ENCODE measurements at regions not wholly inside any gene's neighbourhood (a gene's known extent, or its start where the extent isn't known, plus 50 kb on each side); places are given as distances from the start of the nearest gene placed in this dataset.

DNA sequence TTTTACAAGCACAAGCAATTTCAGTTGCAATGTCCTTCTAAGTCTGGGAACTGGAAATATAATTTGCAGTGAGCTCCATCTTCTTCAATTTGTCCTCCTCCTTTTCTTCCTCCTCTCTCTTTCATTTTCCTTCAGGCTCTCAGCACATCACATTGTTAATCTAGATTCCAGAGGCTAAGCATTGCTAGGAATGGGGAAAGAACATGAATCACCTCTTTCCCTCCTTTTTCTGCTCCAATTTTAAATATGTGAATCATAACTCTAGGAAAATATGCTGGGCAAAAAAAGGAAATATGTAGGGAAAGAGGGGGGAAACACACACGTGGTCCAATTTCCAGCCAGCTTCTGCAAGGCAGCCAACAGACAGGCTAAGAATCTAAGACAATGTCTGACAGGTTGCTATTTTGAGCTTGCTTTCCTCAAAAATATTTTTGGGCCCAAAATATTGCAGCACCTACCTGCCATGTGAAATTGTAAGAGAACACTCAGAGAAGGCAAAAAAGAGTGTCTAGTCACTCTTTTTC is 72.7 kb upstream of the NUPR2 start:
- TF ChIP-seq, protein P1, sequence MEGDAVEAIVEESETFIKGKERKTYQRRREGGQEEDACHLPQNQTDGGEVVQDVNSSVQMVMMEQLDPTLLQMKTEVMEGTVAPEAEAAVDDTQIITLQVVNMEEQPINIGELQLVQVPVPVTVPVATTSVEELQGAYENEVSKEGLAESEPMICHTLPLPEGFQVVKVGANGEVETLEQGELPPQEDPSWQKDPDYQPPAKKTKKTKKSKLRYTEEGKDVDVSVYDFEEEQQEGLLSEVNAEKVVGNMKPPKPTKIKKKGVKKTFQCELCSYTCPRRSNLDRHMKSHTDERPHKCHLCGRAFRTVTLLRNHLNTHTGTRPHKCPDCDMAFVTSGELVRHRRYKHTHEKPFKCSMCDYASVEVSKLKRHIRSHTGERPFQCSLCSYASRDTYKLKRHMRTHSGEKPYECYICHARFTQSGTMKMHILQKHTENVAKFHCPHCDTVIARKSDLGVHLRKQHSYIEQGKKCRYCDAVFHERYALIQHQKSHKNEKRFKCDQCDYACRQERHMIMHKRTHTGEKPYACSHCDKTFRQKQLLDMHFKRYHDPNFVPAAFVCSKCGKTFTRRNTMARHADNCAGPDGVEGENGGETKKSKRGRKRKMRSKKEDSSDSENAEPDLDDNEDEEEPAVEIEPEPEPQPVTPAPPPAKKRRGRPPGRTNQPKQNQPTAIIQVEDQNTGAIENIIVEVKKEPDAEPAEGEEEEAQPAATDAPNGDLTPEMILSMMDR (IDR thresholded peaks at IDR 0.05; ENCODE audit: control insufficient read depth, extremely low read depth, insufficient read depth), result no peak

DNA sequence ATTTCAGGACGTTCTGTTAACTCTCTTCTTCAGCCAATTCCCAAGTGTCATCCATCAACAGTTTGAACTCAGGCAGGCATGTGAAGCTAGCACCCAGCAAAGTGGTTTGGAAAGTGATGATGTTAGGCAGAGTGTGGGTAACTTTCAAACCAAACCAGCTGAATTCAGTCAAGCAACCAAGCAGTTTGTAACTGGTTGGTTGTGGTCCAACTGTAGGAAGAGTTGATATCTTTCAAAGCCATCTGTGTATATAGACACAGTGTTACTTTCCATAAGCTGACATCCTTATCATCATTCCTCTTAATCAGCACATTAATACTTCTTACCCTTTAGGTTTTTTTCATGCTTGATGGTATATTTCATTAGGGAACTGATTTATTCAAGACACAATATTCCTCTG is 72.2 kb upstream of the NUPR2 start:
- no peak overlapping the region for H3K4me3 ChIP-seq (ENCODE audit: low read depth, low read length)
- DNase-seq (ENCODE audit: low read depth), result no peak
- TF ChIP-seq, protein P1 (IDR thresholded peaks at IDR 0.05; ENCODE audit: control insufficient read depth, extremely low read depth, insufficient read depth), result no peak

More for the DNA sequence above, 72.7 kb upstream of the NUPR2 start:
- DNase-seq (ENCODE audit: low read depth), result no peak
- H3K4me3 ChIP-seq (ENCODE audit: low read depth, low read length), result no peak overlapping the region

DNA sequence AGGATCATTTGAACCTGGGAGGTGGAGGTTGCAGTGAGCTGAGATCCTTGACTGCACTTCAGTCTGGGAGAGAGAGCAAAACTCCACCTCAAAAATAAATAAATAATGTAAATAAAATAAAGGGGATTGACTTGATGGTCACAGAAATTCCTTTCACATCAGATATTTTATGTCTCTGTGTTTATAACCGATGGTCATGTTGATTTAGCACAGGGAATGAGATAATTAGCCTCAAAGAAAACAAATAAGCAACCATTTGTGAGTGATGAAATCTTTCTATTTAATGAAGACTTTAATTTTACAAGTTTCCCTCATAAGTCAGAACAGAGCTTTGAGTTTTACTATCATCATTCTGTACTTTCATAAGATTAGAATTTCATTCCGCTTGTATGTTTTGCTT is 64.8 kb upstream of the NUPR2 start:
- TF ChIP-seq, protein P1 (IDR thresholded peaks at IDR 0.05; ENCODE audit: control insufficient read depth, extremely low read depth, insufficient read depth), result no peak
- no peak for DNase-seq (ENCODE audit: low read depth)
- H3K4me3 ChIP-seq (ENCODE audit: low read depth, low read length), result no peak overlapping the region

DNA sequence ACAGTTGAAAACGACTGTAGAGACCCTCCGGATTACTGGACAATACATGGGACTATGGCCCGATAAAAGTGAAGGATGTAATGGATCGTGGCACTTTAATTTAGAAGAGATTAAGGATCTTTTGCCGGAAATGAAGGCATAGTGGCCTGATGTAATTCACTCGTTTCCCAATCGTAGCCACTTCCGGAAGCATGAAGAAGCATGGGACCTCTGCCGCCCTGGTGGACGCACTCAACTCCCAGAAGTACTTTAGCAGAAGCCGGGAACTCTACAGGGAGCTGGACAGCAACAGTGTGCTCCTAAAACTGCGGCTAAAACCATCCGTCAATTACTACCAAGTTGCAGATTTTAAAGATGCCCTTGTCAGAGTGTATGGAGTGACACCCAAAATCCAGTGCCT is 59.6 kb upstream of the NUPR2 start:
- no peak for DNase-seq (ENCODE audit: low read depth)
- TF ChIP-seq, protein P1 (IDR thresholded peaks at IDR 0.05; ENCODE audit: control insufficient read depth, extremely low read depth, insufficient read depth), result no peak
- no peak overlapping the region for H3K4me3 ChIP-seq (ENCODE audit: low read depth, low read length)

DNA sequence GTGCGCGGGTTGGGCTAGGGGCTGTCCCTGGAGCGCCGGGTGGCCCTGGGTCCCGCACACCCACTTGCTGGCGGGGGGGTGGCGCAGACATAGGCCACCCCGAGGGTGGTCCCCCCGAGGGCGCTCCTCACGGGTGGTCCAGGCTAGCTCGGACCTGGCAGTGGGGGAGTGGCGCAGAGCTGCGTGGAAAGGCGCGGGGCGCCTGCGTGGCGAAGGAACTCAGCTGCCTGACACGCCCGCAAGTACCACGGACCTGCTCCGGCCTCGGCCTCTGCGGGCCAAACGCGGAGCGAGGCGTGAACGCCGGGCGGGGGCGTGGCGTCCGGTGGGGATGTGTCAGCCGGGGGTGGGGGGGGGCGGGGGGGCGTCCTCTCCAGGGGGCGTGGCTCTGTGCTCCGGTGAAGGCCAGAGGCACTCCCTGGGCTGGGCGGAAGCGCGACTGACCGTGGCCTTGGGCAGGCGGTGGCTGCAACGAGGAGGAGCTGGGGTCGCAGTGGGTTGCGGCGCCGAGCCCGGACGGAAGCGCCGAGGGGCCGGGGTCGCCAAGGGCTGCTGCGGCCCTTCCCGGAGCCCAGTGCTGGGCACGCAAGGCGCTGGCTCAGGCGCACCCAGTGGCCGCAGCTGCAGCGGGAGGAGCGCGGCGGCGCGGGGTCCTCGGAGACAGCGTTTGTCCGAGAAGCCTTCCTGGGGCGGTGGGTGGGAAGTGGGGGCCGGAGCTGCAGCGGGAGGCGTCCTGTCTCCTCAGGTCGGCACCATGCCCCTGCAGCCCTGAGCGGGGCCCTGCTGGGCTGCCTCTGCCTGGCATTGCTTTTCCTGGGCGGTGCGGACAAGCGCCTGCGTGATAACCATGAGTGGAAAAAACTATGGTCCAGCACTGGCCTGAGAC is 58.9 kb upstream of the NUPR2 start:
- TF ChIP-seq, protein P1 (IDR thresholded peaks at IDR 0.05; ENCODE audit: control insufficient read depth, extremely low read depth, insufficient read depth), result no peak
- DNase-seq (ENCODE audit: low read depth), result no peak
- no peak overlapping the region for H3K4me3 ChIP-seq (ENCODE audit: low read depth, low read length)

DNA sequence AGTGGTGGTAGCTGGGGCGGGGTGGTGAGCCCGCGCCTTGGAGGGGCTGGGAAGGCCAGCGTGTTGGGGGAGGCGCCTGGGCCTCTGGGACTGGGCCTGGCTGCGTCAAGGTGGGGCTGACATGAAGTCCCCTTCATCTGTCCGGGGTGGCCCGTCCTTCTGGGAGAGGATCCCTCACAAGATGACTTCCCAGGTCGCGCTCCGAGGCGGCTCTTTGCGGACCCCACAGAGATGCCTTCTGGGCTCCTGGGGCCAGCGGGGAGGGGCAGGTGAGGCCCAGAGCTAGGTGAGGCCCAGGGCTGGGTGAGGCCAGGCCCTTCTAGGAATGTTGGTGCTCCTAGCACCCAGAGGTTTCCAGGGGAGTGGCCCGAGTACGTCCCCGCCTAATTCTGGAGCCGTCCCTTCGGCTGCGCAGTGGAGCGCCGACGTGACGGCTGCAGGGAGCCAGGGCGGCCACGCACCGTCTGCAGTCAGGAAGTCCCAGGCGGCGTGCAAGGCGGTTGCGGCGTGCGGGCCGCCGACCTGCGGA is 58.2 kb upstream of the NUPR2 start:
- no peak overlapping the region for H3K4me3 ChIP-seq (ENCODE audit: low read depth, low read length)
- DNase-seq (ENCODE audit: low read depth), result no peak
- TF ChIP-seq, protein P1 (IDR thresholded peaks at IDR 0.05; ENCODE audit: control insufficient read depth, extremely low read depth, insufficient read depth), result no peak

All from LNCaP clone FGC (cell line).